HUES64 (cell line): ENCODE measurements at regions not wholly inside any gene's neighbourhood (a gene's known extent, or its start where the extent isn't known, plus 50 kb on each side); places are given as distances from the start of the nearest gene placed in this dataset.

Experiments used
- H3K27ac ChIP-seq: 2 replicates; pipeline ENCODE4 v1.7.0; 2013; ENCODE audit warnings: low read depth, low read length, inconsistent platforms
- H3K27me3 ChIP-seq: 2 replicates; pipeline ENCODE4 v1.6.1; 2013; ENCODE audit warnings: mild to moderate bottlenecking, low read length; ENCODE audit not compliant: insufficient read depth
- H3K36me3 ChIP-seq: 2 replicates; pipeline ENCODE4 v1.6.1; 2013; ENCODE audit warnings: mild to moderate bottlenecking, low read length; ENCODE audit not compliant: insufficient read depth
- H3K4me1 ChIP-seq: 2 replicates; pipeline ENCODE4 v1.6.1; 2013; ENCODE audit warnings: mild to moderate bottlenecking, low read length, moderate library complexity; ENCODE audit not compliant: insufficient read depth
- H3K4me3 ChIP-seq: 2 replicates; pipeline ENCODE4 v1.5.1; 2013; ENCODE audit warnings: mild to moderate bottlenecking, low read length, moderate library complexity
- H3K9ac ChIP-seq: 2 replicates; pipeline ENCODE4 v1.6.1; 2013; ENCODE audit warnings: mild to moderate bottlenecking, low read depth, low read length
- H3K9me3 ChIP-seq: 2 replicates; pipeline ENCODE4 v1.6.1; 2013; ENCODE audit warnings: low read depth, low read length; ENCODE audit not compliant: insufficient read depth
- WGBS: fragments of 150-250, 120-280 bp; methylation state at CpG from one replicate; pipeline ENCODE4 v1.1.7; 2013; ENCODE audit warnings: missing lambda C conversion rate; 5-methylcytosine and 5-hydroxymethylcytosine counted together

- H3K36me3 ChIP-seq, result no peaks in the 10 kb centered on the region
- no peak overlapping the region for H3K4me3 ChIP-seq
- 0 out of 2 replicates have a peak, but pooled peaks cover 3% of the 10 kb centered on the region for H3K27me3 ChIP-seq
- no peak overlapping the region for H3K9ac ChIP-seq
- 83% methylated on average over 2 of the region's 2 CpGs for WGBS
- no peaks in the 10 kb centered on the region for H3K9me3 ChIP-seq
- H3K4me1 ChIP-seq, result peaks cover 11% of the 10 kb centered on the region
- no peak overlapping the region for H3K27ac ChIP-seq
Observed at GRCh38 chr9:27625751-27626150, 52.5 kb upstream of the C9orf72 start.

DNA sequence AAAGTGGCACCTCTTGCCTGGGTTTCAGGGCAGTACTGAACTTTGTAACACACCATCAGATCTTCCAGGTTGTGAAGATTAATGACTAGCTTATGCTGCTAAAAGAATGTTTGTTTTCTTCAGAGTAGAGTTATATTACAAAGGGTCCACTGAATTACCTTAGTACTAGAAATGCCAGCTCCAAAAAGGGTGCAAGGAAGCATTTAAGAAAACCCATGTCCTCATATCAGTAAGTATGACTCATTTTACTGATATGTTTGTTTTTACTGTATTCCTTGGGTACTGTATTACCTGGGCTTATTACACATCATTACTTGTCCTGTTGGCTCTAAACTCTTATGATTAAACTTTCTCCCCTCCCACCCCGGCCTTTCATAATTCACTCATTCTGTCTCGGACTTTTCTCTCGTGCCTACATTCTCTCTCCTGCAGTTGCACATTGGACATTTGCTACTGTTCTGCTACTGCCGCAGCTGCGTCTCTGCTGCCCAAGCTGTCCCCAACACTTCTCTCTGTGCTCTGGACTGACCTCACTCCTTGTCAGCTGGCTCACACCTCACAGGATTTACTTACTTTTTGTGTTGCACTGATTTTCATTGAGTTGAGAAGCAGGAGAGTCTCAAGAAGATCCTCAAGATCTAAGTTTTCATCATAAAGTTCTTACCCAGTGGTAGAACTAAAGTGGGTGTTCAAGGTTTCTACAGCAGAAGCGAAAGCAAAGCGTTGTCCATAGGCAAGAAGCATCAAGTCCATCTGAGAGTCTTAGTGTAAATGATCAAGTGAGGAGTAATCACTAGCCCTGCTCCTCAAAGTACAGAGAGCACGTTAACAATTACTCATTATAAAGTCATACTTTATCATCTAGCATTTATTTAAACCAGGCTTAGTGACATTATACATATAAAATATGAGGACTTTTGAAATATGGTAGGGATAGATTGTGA lies 53.2 kb upstream of the C9orf72 start:
- H3K27ac ChIP-seq, result no peak overlapping the region
- no peaks in the 10 kb centered on the region for H3K9me3 ChIP-seq
- H3K27me3 ChIP-seq, result 0 out of 2 replicates have a peak, but pooled peaks cover 3% of the 10 kb centered on the region
- 92% methylated on average over 8 of the region's 8 CpGs for WGBS
- H3K4me3 ChIP-seq, result no peak overlapping the region
- peaks cover 11% of the 10 kb centered on the region for H3K4me1 ChIP-seq
- H3K36me3 ChIP-seq, result no peaks in the 10 kb centered on the region
- no peak overlapping the region for H3K9ac ChIP-seq

DNA sequence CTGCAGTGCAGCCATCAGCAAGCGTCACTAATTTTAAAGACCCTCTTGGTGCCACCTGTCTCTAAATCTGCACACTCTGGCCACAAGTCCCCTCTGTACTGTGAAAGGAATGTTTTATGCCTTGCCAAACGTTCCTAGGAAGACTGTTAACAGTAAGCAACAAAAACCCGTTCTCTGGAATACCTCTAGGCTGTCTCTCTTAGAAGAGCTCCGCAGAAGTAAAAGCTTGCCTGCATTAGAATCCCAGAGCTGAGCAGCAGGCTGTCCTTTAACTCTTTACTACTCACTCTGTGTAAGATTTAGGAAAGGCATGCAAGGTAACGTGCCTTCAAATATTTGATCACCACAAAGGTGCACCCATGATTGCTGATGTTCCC lies 53.9 kb upstream of the C9orf72 start:
- H3K36me3 ChIP-seq, result no peaks in the 10 kb centered on the region
- no peaks in the 10 kb centered on the region for H3K9me3 ChIP-seq
- H3K4me3 ChIP-seq, result no peak overlapping the region
- 0 out of 2 replicates have a peak, but pooled peaks cover 3% of the 10 kb centered on the region for H3K27me3 ChIP-seq
- H3K9ac ChIP-seq, result no peak overlapping the region
- H3K4me1 ChIP-seq, result peaks cover 11% of the 10 kb centered on the region
- no peak overlapping the region for H3K27ac ChIP-seq
- WGBS, result 28% methylated on average over 5 of the region's 5 CpGs

- H3K36me3 ChIP-seq, result no peaks in the 10 kb centered on the region
- H3K9ac ChIP-seq, result no peak overlapping the region
- H3K27ac ChIP-seq, result no peak overlapping the region
- no peak overlapping the region for H3K4me3 ChIP-seq
- H3K27me3 ChIP-seq, result 0 out of 2 replicates have a peak, but pooled peaks cover 3% of the 10 kb centered on the region
- no peaks in the 10 kb centered on the region for H3K9me3 ChIP-seq
- H3K4me1 ChIP-seq, result peaks cover 11% of the 10 kb centered on the region
Observed at GRCh38 chr9:27628311-27628710, 55.0 kb upstream of the C9orf72 start.

- Histone ChIP-seq H3K4me3 (no peak overlapping the region), H3K36me3 (no peaks in the 10 kb centered on the region), H3K27me3 (0 out of 2 replicates have a peak, but pooled peaks cover 3% of the 10 kb centered on the region), H3K9me3 (no peaks in the 10 kb centered on the region), H3K4me1 (peaks cover 11% of the 10 kb centered on the region), H3K27ac (no peak overlapping the region), H3K9ac (no peak overlapping the region)
- WGBS, result 100% methylated on average over 1 of the region's 2 CpGs
Observed at GRCh38 chr9:27629425-27629824, 56.1 kb upstream of the C9orf72 start.

DNA sequence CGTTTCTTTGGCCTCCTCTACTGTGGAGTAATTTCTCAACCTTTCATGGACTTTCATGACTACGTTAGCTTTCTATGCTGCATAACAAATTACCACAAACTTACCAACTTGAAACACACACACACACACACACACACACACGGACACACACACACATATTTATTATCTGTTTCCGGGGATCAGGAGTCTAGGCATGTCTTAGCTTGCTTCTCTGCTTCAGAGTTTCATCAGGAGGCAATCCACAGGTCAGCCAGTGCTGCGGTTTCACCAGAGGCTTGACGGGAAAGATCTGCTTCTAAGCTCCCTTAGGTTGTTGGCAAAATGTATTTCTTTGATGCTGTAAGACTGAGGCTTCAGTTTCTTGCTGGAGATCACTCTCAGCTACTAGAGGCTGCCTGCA lies 59.0 kb upstream of the C9orf72 start:
- 88% methylated on average over 6 of the region's 6 CpGs for WGBS

GRCh38 chr9:27633764-27634163 lies 60.5 kb upstream of the C9orf72 start:
- no peak overlapping the region for H3K27ac ChIP-seq
- H3K9me3 ChIP-seq, result no peaks in the 10 kb centered on the region
- no peak overlapping the region for H3K9ac ChIP-seq
- WGBS, result 82% methylated on average over 3 of the region's 4 CpGs
- no peak overlapping the region for H3K4me3 ChIP-seq
- no peaks in the 10 kb centered on the region for H3K27me3 ChIP-seq
- H3K36me3 ChIP-seq, result no peaks in the 10 kb centered on the region
- no peaks in the 10 kb centered on the region for H3K4me1 ChIP-seq

More for the DNA sequence above, 59.0 kb upstream of the C9orf72 start:
- Histone ChIP-seq H3K4me1 (peaks cover 9% of the 10 kb centered on the region), H3K27ac (no peak overlapping the region), H3K27me3 (no peaks in the 10 kb centered on the region), H3K9ac (no peak overlapping the region), H3K4me3 (no peak overlapping the region), H3K9me3 (no peaks in the 10 kb centered on the region), H3K36me3 (no peaks in the 10 kb centered on the region)

- no peaks in the 10 kb centered on the region for H3K36me3 ChIP-seq
- no peak overlapping the region for H3K9ac ChIP-seq
- H3K27ac ChIP-seq, result no peak overlapping the region
- H3K27me3 ChIP-seq, result no peaks in the 10 kb centered on the region
- H3K4me3 ChIP-seq, result no peak overlapping the region
- 95% methylated on average over 2 of the region's 2 CpGs for WGBS
- no peaks in the 10 kb centered on the region for H3K9me3 ChIP-seq
- H3K4me1 ChIP-seq, result no peaks in the 10 kb centered on the region
Observed at GRCh38 chr9:27634879-27635278, 61.6 kb upstream of the C9orf72 start.

GRCh38 chr9:27638716-27639115 lies 65.4 kb upstream of the C9orf72 start:
- no peak overlapping the region for H3K9ac ChIP-seq
- no peaks in the 10 kb centered on the region for H3K9me3 ChIP-seq
- WGBS, result 93% methylated on average over 6 of the region's 6 CpGs

GRCh38 chr9:27645161-27645840 lies 72.0 kb upstream of the C9orf72 start:
- Histone ChIP-seq H3K27ac (no peak overlapping the region), H3K27me3 (no peaks in the 10 kb centered on the region), H3K4me1 (peaks cover 10% of the 10 kb centered on the region), H3K4me3 (no peak overlapping the region), H3K9ac (no peak overlapping the region), H3K36me3 (no peaks in the 10 kb centered on the region), H3K9me3 (no peaks in the 10 kb centered on the region)
- 77% methylated on average over 3 of the region's 3 CpGs for WGBS

More at GRCh38 chr9:27638716-27639115, 65.4 kb upstream of the C9orf72 start:
- H3K36me3 ChIP-seq, result no peaks in the 10 kb centered on the region
- no peak overlapping the region for H3K4me3 ChIP-seq
- H3K4me1 ChIP-seq, result no peaks in the 10 kb centered on the region
- H3K27ac ChIP-seq, result no peak overlapping the region
- no peaks in the 10 kb centered on the region for H3K27me3 ChIP-seq

DNA sequence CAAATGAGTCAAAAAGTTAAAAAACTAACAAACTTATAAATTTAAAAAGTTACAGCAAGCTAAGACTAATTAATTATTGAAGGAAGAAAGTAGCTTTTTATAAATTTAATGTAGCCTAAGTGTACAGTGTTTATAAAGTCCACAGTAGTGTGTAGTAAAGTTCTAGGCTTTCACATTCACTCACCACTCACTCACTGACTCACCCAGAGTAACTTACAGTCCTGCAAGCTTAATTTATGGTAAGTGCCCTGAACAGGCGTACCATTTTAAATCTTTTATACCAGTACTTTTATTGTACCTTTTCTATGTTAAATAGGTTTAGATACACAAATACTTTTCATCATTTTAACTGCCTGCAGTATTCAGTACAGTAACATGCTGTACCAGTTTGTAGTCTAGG lies 80.0 kb upstream of the C9orf72 start:
- Histone ChIP-seq H3K9me3 (no peaks in the 10 kb centered on the region), H3K4me1 (no peaks in the 10 kb centered on the region), H3K9ac (no peak overlapping the region), H3K27ac (no peak overlapping the region), H3K36me3 (no peaks in the 10 kb centered on the region), H3K27me3 (no peaks in the 10 kb centered on the region), H3K4me3 (no peak overlapping the region)
- WGBS, result 100% methylated on average over 1 of the region's 1 CpG
